ENCODE measurements at regions not wholly inside any gene's neighbourhood (a gene's known extent, or its start where the extent isn't known, plus 50 kb on each side); places are given as distances from the start of the nearest gene placed in this dataset.

- intact Hi-C loops (cut with DNase I): no loop called here
- WGBS, 2 donors: 93 to 96% methylated on average over 1 of the region's 1 CpG
- Histone ChIP-seq H3K27ac (ENCODE audit: low read depth in 1 of 2, low read length in 2 of 2) (no peak overlapping the region), H3K36me3 (ENCODE audit: control insufficient read depth in 1 of 2, insufficient read depth in 2 of 2, low read length in 1 of 2) (no peaks in the 10 kb centered on the region), H3K9me3 (ENCODE audit: control insufficient read depth, low read length) (no peaks in the 10 kb centered on the region), H3K27me3 (ENCODE audit: control insufficient read depth in 1 of 2, insufficient read depth in 2 of 2, low read length in 1 of 2) (no peaks in the 10 kb centered on the region), H3K4me3 (ENCODE audit: low read length in 2 of 2) (no peak overlapping the region), H3K4me1 (ENCODE audit: control insufficient read depth in 1 of 2, insufficient read depth in 2 of 2, low read length in 2 of 2) (no peaks in the 10 kb centered on the region)
- ATAC-seq (ENCODE audit: low FRiP score) (no peak), DNase-seq (no peak)
Observed at GRCh38 chr5:104265531-104266140, 703.0 kb upstream of the NUDT12 start.

GRCh38 chr5:104247260-104247659, 684.7 kb upstream of the NUDT12 start:
- intact Hi-C loops (cut with DNase I): no loop called here
- H3K4me1 ChIP-seq (ENCODE audit: control insufficient read depth in 1 of 2, insufficient read depth in 2 of 2, low read length in 2 of 2): no peaks in the 10 kb centered on the region
- DNase-seq: no peak
- 79 to 81% methylated on average over 3 of the region's 3 CpGs for WGBS, 2 donors
- H3K27me3 ChIP-seq (ENCODE audit: control insufficient read depth in 1 of 2, insufficient read depth in 2 of 2, low read length in 1 of 2): no peaks in the 10 kb centered on the region
- ATAC-seq (ENCODE audit: low FRiP score): no peak
- H3K4me3 ChIP-seq (ENCODE audit: low read length in 2 of 2): no peak overlapping the region
- H3K36me3 ChIP-seq (ENCODE audit: control insufficient read depth in 1 of 2, insufficient read depth in 2 of 2, low read length in 1 of 2): no peaks in the 10 kb centered on the region
- H3K27ac ChIP-seq (ENCODE audit: low read depth in 1 of 2, low read length in 2 of 2): no peak overlapping the region
- H3K9me3 ChIP-seq (ENCODE audit: control insufficient read depth, low read length): no peaks in the 10 kb centered on the region

GRCh38 chr5:104241046-104241445, 678.5 kb upstream of the NUDT12 start:
- Histone ChIP-seq H3K27me3 (ENCODE audit: control insufficient read depth in 1 of 2, insufficient read depth in 2 of 2, low read length in 1 of 2) (no peaks in the 10 kb centered on the region), H3K27ac (ENCODE audit: low read depth in 1 of 2, low read length in 2 of 2) (no peak overlapping the region), H3K36me3 (ENCODE audit: control insufficient read depth in 1 of 2, insufficient read depth in 2 of 2, low read length in 1 of 2) (no peaks in the 10 kb centered on the region), H3K4me1 (ENCODE audit: control insufficient read depth in 1 of 2, insufficient read depth in 2 of 2, low read length in 2 of 2) (no peaks in the 10 kb centered on the region), H3K4me3 (ENCODE audit: low read length in 2 of 2) (no peak overlapping the region), H3K9me3 (ENCODE audit: control insufficient read depth, low read length) (no peaks in the 10 kb centered on the region)
- ATAC-seq (ENCODE audit: low FRiP score) (no peak), DNase-seq (peak in 1 of 2 donors; percentile 45)
- 1 to 8% methylated on average over 4 of the region's 4 CpGs for WGBS, 2 donors
- intact Hi-C loops (cut with DNase I): no loop called here

GRCh38 chr5:104237586-104237985, 675.0 kb upstream of the NUDT12 start:
- DNase-seq (no peak), ATAC-seq (ENCODE audit: low FRiP score) (no peak)
- no peaks in the 10 kb centered on the region for H3K36me3 ChIP-seq (ENCODE audit: control insufficient read depth in 1 of 2, insufficient read depth in 2 of 2, low read length in 1 of 2)
- no peak overlapping the region for H3K4me3 ChIP-seq (ENCODE audit: low read length in 2 of 2)
- no peaks in the 10 kb centered on the region for H3K4me1 ChIP-seq (ENCODE audit: control insufficient read depth in 1 of 2, insufficient read depth in 2 of 2, low read length in 2 of 2)
- no peaks in the 10 kb centered on the region for H3K9me3 ChIP-seq (ENCODE audit: control insufficient read depth, low read length)
- intact Hi-C loops (cut with DNase I): no loop called here
- H3K27ac ChIP-seq (ENCODE audit: low read depth in 1 of 2, low read length in 2 of 2): no peak overlapping the region
- 92 to 93% methylated on average over 5 of the region's 5 CpGs for WGBS, 2 donors
- H3K27me3 ChIP-seq (ENCODE audit: control insufficient read depth in 1 of 2, insufficient read depth in 2 of 2, low read length in 1 of 2): no peaks in the 10 kb centered on the region

- ATAC-seq (ENCODE audit: low FRiP score) (peak; percentile 54), DNase-seq (no peak)
- Histone ChIP-seq H3K9me3 (ENCODE audit: control insufficient read depth, low read length) (no peaks in the 10 kb centered on the region), H3K4me1 (ENCODE audit: control insufficient read depth in 1 of 2, insufficient read depth in 2 of 2, low read length in 2 of 2) (no peaks in the 10 kb centered on the region), H3K36me3 (ENCODE audit: control insufficient read depth in 1 of 2, insufficient read depth in 2 of 2, low read length in 1 of 2) (no peaks in the 10 kb centered on the region), H3K27me3 (ENCODE audit: control insufficient read depth in 1 of 2, insufficient read depth in 2 of 2, low read length in 1 of 2) (no peaks in the 10 kb centered on the region), H3K27ac (ENCODE audit: low read depth in 1 of 2, low read length in 2 of 2) (no peak overlapping the region), H3K4me3 (ENCODE audit: low read length in 2 of 2) (no peak overlapping the region)
- WGBS, 2 donors: 97 to 98% methylated on average over 20 of the region's 20 CpGs
- intact Hi-C loops (cut with DNase I): no loop called here
Observed at GRCh38 chr5:104223885-104224773, 661.5 kb upstream of the NUDT12 start.

- Histone ChIP-seq H3K9me3 (ENCODE audit: control insufficient read depth, low read length) (no peaks in the 10 kb centered on the region), H3K27ac (ENCODE audit: low read depth in 1 of 2, low read length in 2 of 2) (no peak overlapping the region), H3K4me1 (ENCODE audit: control insufficient read depth in 1 of 2, insufficient read depth in 2 of 2, low read length in 2 of 2) (no peaks in the 10 kb centered on the region), H3K36me3 (ENCODE audit: control insufficient read depth in 1 of 2, insufficient read depth in 2 of 2, low read length in 1 of 2) (no peaks in the 10 kb centered on the region), H3K27me3 (ENCODE audit: control insufficient read depth in 1 of 2, insufficient read depth in 2 of 2, low read length in 1 of 2) (no peaks in the 10 kb centered on the region), H3K4me3 (ENCODE audit: low read length in 2 of 2) (no peak overlapping the region)
- DNase-seq: no peak
- 73 to 74% methylated on average over 2 of the region's 2 CpGs for WGBS, 2 donors
- no peak for ATAC-seq (ENCODE audit: low FRiP score)
- intact Hi-C loops (cut with DNase I): no loop called here
Observed at GRCh38 chr5:104218200-104218599, 655.6 kb upstream of the NUDT12 start.

GRCh38 chr5:104213216-104213615, 650.6 kb upstream of the NUDT12 start:
- no peak overlapping the region for H3K4me3 ChIP-seq (ENCODE audit: low read length in 2 of 2)
- no peaks in the 10 kb centered on the region for H3K4me1 ChIP-seq (ENCODE audit: control insufficient read depth in 1 of 2, insufficient read depth in 2 of 2, low read length in 2 of 2)
- H3K36me3 ChIP-seq (ENCODE audit: control insufficient read depth in 1 of 2, insufficient read depth in 2 of 2, low read length in 1 of 2): no peaks in the 10 kb centered on the region
- intact Hi-C loops (cut with DNase I): no loop called here
- H3K27ac ChIP-seq (ENCODE audit: low read depth in 1 of 2, low read length in 2 of 2): no peak overlapping the region
- no peak for DNase-seq
- H3K27me3 ChIP-seq (ENCODE audit: control insufficient read depth in 1 of 2, insufficient read depth in 2 of 2, low read length in 1 of 2): no peaks in the 10 kb centered on the region
- H3K9me3 ChIP-seq (ENCODE audit: control insufficient read depth, low read length): no peaks in the 10 kb centered on the region
- WGBS, 2 donors: 86 to 88% methylated on average over 3 of the region's 3 CpGs
- no peak for ATAC-seq (ENCODE audit: low FRiP score)

GRCh38 chr5:104199771-104200170, 637.2 kb upstream of the NUDT12 start:
- WGBS, 2 donors: 73 to 77% methylated on average over 3 of the region's 3 CpGs
- Histone ChIP-seq H3K27me3 (ENCODE audit: control insufficient read depth in 1 of 2, insufficient read depth in 2 of 2, low read length in 1 of 2) (no peaks in the 10 kb centered on the region), H3K27ac (ENCODE audit: low read depth in 1 of 2, low read length in 2 of 2) (no peak overlapping the region), H3K36me3 (ENCODE audit: control insufficient read depth in 1 of 2, insufficient read depth in 2 of 2, low read length in 1 of 2) (no peaks in the 10 kb centered on the region), H3K9me3 (ENCODE audit: control insufficient read depth, low read length) (no peaks in the 10 kb centered on the region), H3K4me1 (ENCODE audit: control insufficient read depth in 1 of 2, insufficient read depth in 2 of 2, low read length in 2 of 2) (no peaks in the 10 kb centered on the region), H3K4me3 (ENCODE audit: low read length in 2 of 2) (no peak overlapping the region)
- ATAC-seq (ENCODE audit: low FRiP score) (no peak), DNase-seq (no peak)
- intact Hi-C loops (cut with DNase I): no loop called here

GRCh38 chr5:104198156-104198555, 635.6 kb upstream of the NUDT12 start:
- H3K27me3 ChIP-seq (ENCODE audit: control insufficient read depth in 1 of 2, insufficient read depth in 2 of 2, low read length in 1 of 2): no peaks in the 10 kb centered on the region
- ATAC-seq (ENCODE audit: low FRiP score): no peak
- no peaks in the 10 kb centered on the region for H3K9me3 ChIP-seq (ENCODE audit: control insufficient read depth, low read length)
- intact Hi-C loops (cut with DNase I): no loop called here
- H3K4me1 ChIP-seq (ENCODE audit: control insufficient read depth in 1 of 2, insufficient read depth in 2 of 2, low read length in 2 of 2): no peaks in the 10 kb centered on the region
- 97 to 100% methylated on average over 1 of the region's 1 CpG for WGBS, 2 donors
- no peak overlapping the region for H3K27ac ChIP-seq (ENCODE audit: low read depth in 1 of 2, low read length in 2 of 2)
- no peak for DNase-seq
- no peaks in the 10 kb centered on the region for H3K36me3 ChIP-seq (ENCODE audit: control insufficient read depth in 1 of 2, insufficient read depth in 2 of 2, low read length in 1 of 2)
- no peak overlapping the region for H3K4me3 ChIP-seq (ENCODE audit: low read length in 2 of 2)

All from aorta (tissue), 5 donors.